ENCODE measurements at regions not wholly inside any gene's neighbourhood (a gene's known extent, or its start where the extent isn't known, plus 50 kb on each side); places are given as distances from the start of the nearest gene placed in this dataset.
"Not testable (repeated sequence)": the region's sequence is repeated elsewhere in the genome, so short reads cannot be mapped to it uniquely, and the experiment has no call there.

DNA sequence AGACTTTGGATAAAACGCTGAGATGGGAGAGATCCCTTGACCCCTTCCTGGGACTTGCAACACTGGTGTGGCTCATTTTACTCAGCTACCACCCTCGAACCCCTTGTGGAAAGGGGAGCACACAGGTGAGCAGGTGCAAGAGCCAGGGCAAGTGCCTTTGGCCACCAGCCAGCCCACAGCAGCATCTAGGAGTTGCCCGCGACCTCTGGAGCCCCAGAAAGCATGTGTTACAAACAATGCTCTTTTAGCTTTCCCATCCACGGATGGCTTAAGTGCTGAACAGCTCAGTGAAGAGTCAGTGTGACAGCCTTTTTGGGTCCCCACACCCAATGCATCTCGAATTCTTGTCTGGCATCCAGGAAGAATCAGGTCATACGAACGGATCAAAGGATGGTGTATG, 197.8 kb downstream of the MEMO1 start:
- H3K27me3 ChIP-seq (ENCODE audit: control insufficient read depth, insufficient read depth, low read length), result no peaks in the 10 kb centered on the region
- POLR2A ChIA-PET, result no interaction called here
- CTCF ChIA-PET, result interaction anchor here (0.6 kb wide), 1 partner anchor 542 kb away, joined by 3 read pairs; no protein-coding TSS in a partner anchor
- H3K4me3 ChIP-seq (ENCODE audit: low read depth, low read length), result no peak overlapping the region
- DNase-seq (ENCODE audit: low read depth, low spot score), result no peak
- TF ChIP-seq, protein P1, sequence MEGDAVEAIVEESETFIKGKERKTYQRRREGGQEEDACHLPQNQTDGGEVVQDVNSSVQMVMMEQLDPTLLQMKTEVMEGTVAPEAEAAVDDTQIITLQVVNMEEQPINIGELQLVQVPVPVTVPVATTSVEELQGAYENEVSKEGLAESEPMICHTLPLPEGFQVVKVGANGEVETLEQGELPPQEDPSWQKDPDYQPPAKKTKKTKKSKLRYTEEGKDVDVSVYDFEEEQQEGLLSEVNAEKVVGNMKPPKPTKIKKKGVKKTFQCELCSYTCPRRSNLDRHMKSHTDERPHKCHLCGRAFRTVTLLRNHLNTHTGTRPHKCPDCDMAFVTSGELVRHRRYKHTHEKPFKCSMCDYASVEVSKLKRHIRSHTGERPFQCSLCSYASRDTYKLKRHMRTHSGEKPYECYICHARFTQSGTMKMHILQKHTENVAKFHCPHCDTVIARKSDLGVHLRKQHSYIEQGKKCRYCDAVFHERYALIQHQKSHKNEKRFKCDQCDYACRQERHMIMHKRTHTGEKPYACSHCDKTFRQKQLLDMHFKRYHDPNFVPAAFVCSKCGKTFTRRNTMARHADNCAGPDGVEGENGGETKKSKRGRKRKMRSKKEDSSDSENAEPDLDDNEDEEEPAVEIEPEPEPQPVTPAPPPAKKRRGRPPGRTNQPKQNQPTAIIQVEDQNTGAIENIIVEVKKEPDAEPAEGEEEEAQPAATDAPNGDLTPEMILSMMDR (IDR thresholded peaks at IDR 0.05; ENCODE audit: low read depth, low read length), result no peak
- H3K9me3 ChIP-seq (ENCODE audit: control insufficient read depth, insufficient read depth, low read length), result no peaks in the 10 kb centered on the region
- no peak overlapping the region for H3K27ac ChIP-seq (ENCODE audit: low read depth, low read length)

DNA sequence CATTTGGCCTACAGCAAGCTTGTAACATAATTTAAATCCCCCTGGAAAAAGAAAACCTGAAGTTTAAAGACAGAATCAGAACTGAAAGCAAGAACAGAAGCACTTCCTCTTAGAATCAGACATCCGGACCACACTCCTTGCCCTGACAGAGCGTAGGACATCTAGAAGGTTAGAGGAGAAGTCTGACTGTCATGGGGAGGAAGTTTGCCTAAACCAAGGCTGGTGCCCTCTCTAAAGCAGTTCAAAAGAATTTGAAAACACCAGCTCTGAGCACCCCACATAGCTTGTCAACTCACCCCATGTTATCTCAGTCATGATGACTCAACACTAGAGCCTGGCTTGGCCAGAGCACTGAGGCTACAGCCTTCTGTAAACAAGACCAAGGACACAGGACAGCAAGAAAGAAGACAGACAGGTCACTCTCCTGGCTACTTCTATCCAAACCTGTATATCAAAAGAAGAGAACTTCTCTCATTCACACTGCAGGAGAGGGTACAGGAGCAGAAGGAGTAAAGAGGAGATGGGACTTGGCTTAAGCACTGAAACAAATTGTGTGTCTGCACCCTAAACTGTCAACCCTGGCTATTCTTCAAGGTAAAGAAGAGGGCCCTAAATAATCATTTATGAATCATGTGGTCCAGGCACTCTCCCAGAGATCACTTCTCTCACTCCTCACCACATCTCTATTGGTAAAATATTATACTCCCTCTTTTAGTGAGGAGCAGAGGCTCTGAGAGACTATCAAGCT, 198.6 kb downstream of the MEMO1 start:
- TF ChIP-seq, protein P1 (IDR thresholded peaks at IDR 0.05; ENCODE audit: low read depth, low read length), result no peak
- no peak overlapping the region for H3K27ac ChIP-seq (ENCODE audit: low read depth, low read length)
- ChIA-PET POLR2A (no interaction called here), CTCF (no interaction called here)
- H3K27me3 ChIP-seq (ENCODE audit: control insufficient read depth, insufficient read depth, low read length), result no peaks in the 10 kb centered on the region
- H3K4me3 ChIP-seq (ENCODE audit: low read depth, low read length), result no peak overlapping the region
- no peak for DNase-seq (ENCODE audit: low read depth, low spot score)
- H3K9me3 ChIP-seq (ENCODE audit: control insufficient read depth, insufficient read depth, low read length), result no peaks in the 10 kb centered on the region

DNA sequence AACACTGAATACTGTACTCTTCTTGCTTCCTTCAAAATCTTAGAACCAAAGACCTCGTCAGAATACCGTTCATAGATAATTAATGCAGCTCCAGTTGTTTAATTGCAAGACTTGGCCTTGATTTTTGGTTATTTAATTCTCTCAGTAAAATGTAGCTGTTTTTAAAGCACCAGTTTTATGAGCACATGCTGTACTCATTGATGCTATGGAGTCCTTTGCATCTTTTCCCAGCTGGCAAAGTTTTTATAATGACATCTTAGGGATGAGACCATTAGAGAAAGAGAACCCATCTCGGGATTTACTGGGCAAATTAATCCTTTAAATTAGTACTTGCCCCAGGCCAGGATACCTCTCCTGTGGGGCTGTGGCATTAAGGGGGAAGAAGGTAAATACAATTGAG, 199.3 kb downstream of the MEMO1 start:
- POLR2A ChIA-PET, result no interaction called here
- CTCF ChIA-PET, result no interaction called here
- TF ChIP-seq, protein P1 (IDR thresholded peaks at IDR 0.05; ENCODE audit: low read depth, low read length), result no peak

DNA sequence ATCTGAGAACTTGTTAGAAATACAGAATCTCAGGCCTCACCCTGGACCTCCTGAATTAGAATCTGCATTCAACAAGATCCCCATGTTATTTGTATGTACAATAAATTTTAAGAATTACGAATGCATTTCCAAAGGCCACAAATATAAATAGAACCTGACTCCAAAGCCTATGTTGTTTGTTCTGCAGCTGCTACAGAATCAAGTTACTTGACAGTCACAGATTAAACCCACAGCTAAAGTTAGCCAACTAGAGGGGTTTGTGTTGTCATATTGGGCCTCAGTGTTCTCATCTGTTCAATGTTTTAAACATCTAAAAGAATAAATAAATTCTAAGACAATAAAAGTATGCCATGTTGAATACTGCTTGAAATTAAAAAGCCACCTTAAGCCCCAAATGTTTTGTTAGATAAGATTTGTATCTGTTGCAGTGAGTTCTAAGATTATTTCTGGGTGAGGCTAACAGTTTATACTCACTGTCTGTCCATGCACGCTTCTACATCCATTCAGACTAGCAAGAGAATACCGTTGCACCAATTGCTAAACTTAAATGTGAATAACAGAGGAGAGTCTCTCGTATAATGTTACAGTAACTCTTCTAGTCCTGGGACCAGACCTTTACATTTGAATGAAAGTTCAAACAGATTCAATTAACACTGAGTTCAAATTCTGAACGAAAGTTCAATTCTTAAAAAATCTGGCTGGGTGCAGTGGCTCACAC, 200.4 kb downstream of the MEMO1 start:
- Histone ChIP-seq H3K9me3 (ENCODE audit: control insufficient read depth, insufficient read depth, low read length) (no peaks in the 10 kb centered on the region; the same call in 1 of the 2 replicates), H3K4me3 (ENCODE audit: low read depth, low read length) (no peak overlapping the region), H3K27me3 (ENCODE audit: control insufficient read depth, insufficient read depth, low read length) (no peaks in the 10 kb centered on the region), H3K27ac (ENCODE audit: low read depth, low read length) (no peak overlapping the region)
- TF ChIP-seq, protein P1 (IDR thresholded peaks at IDR 0.05; ENCODE audit: low read depth, low read length), result no peak
- POLR2A ChIA-PET, result no interaction called here
- CTCF ChIA-PET, result no interaction called here
- no peak for DNase-seq (ENCODE audit: low read depth, low spot score)

More for the DNA sequence above, 199.3 kb downstream of the MEMO1 start:
- Histone ChIP-seq H3K27me3 (ENCODE audit: control insufficient read depth, insufficient read depth, low read length) (no peaks in the 10 kb centered on the region), H3K27ac (ENCODE audit: low read depth, low read length) (no peak overlapping the region), H3K4me3 (ENCODE audit: low read depth, low read length) (no peak overlapping the region), H3K9me3 (ENCODE audit: control insufficient read depth, insufficient read depth, low read length) (no peaks in the 10 kb centered on the region)
- DNase-seq (ENCODE audit: low read depth, low spot score), result no peak

DNA sequence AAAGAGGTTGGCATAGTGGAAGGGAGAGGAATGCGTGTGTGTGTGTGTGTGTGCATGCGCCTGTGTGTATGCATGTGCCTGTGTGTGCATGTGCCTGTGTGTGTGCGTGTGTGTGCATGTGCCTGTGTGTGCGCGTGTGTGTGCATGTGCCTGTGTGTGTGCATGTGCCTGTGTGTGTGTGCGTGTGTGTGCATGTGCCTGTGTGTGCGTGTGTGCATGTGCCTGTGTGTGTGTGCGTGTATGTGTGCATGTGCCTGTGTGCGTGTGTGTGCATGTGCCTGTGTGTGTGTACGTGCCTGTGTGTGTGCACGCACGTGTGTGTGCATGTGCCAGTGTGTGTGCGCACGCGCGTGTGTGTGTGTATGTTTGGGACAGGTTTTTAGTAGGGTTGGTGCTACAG, 205.1 kb downstream of the MEMO1 start:
- ChIA-PET POLR2A (no interaction called here), CTCF (no interaction called here)
- Histone ChIP-seq H3K27me3 (ENCODE audit: control insufficient read depth, insufficient read depth, low read length) (no peaks in the 10 kb centered on the region), H3K9me3 (ENCODE audit: control insufficient read depth, insufficient read depth, low read length) (no peaks in the 10 kb centered on the region; the same call in 1 of the 2 replicates), H3K27ac (ENCODE audit: low read depth, low read length) (no peak overlapping the region), H3K4me3 (ENCODE audit: low read depth, low read length) (no peak overlapping the region)
- DNase-seq (ENCODE audit: low read depth, low spot score), result no peak
- TF ChIP-seq, protein P1 (IDR thresholded peaks at IDR 0.05; ENCODE audit: low read depth, low read length), result no peak

DNA sequence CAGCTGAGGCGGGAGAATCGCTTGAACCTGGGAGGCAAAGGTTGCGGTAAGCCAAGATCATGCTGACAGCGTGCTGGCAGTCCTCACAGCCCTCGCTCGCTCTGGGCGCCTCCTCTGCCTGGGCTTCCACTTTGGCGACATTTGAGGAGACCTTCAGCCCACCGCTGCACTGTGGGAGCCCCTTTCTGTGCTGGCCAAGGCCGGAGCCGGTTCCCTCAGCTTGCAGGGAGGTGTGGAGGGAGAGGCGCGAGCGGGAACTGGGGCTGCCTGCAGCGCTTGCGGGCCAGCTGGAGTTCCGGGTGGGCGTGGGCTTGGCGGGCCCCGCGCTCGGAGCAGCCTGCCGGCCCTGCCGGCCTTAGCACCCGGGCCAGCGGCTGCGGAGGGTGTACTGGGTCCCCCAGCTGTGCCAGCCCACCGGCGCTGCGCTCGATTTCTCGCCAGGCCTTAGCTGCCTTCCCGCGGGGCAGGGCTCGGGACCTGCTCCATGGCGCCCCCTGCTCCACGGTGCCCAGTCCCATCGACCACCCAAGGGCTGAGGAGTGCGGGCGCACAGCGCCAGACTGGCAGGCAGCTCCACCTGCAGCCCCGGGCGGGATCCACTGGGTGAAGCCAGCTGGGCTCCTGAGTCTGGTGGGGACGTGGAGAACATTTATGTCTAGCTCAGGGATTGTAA, 207.2 kb downstream of the MEMO1 start:
- CTCF ChIA-PET; H3K9me3 ChIP-seq (ENCODE audit: control insufficient read depth, insufficient read depth, low read length); POLR2A ChIA-PET; H3K4me3 ChIP-seq (ENCODE audit: low read depth, low read length); DNase-seq (ENCODE audit: low read depth, low spot score); H3K27me3 ChIP-seq (ENCODE audit: control insufficient read depth, insufficient read depth, low read length); H3K27ac ChIP-seq (ENCODE audit: low read depth, low read length): not testable (repeated sequence)
